H9 (cell line): ENCODE measurements at regions not wholly inside any gene's neighbourhood (a gene's known extent, or its start where the extent isn't known, plus 50 kb on each side); places are given as distances from the start of the nearest gene placed in this dataset.

Experiments
- DNase-seq: peaks from one replicate; pipeline ENCODE4 v3.0.0-alpha.2; 2017
- H2AFZ ChIP-seq: one replicate; pipeline ENCODE4 v1.6.1; 2013; ENCODE audit warnings: mild to moderate bottlenecking, low read length, control low read depth, moderate library complexity
- H2AK5ac ChIP-seq: 2 replicates; pipeline ENCODE4 v1.6.1; 2013; ENCODE audit warnings: low read length, control low read depth, mixed read lengths; ENCODE audit not compliant: insufficient read length
- H2BK120ac ChIP-seq: one replicate; pipeline ENCODE4 v1.6.1; 2013; ENCODE audit warnings: low read depth, mild to moderate bottlenecking, low read length, control low read depth, inconsistent platforms; ENCODE audit not compliant: poor library complexity, severe bottlenecking
- H2BK12ac ChIP-seq: 2 replicates; pipeline ENCODE4 v1.6.1; 2013; ENCODE audit warnings: low read length, control low read depth, mixed read lengths, low read depth; ENCODE audit not compliant: insufficient read length
- H2BK15ac ChIP-seq: 2 replicates; pipeline ENCODE4 v1.6.1; 2013; ENCODE audit warnings: low read depth, low read length, control low read depth
- H2BK20ac ChIP-seq: one replicate; pipeline ENCODE4 v1.6.1; 2013; ENCODE audit warnings: low read depth, mild to moderate bottlenecking, low read length, control low read depth, inconsistent platforms; ENCODE audit not compliant: poor library complexity, severe bottlenecking
- H2BK5ac ChIP-seq: 2 replicates; pipeline ENCODE4 v1.6.1; 2013; ENCODE audit warnings: low read length, control low read depth, mixed read lengths; ENCODE audit not compliant: insufficient read length
- H3K14ac ChIP-seq: 2 replicates; pipeline ENCODE4 v1.6.1; 2013; ENCODE audit warnings: low read length, control low read depth; ENCODE audit not compliant: insufficient read depth
- H3K18ac ChIP-seq: 2 replicates; pipeline ENCODE4 v1.6.1; 2013; ENCODE audit warnings: low read depth, mild to moderate bottlenecking, mixed read lengths, low read length, control low read depth; ENCODE audit not compliant: insufficient read length
- H3K23ac ChIP-seq: 2 replicates; pipeline ENCODE4 v1.6.1; 2013; ENCODE audit warnings: low read length, control low read depth, mixed read lengths, low read depth; ENCODE audit not compliant: insufficient read length
- H3K23me2 ChIP-seq: 2 replicates; pipeline ENCODE4 v1.6.1; 2013; ENCODE audit warnings: low read depth, mild to moderate bottlenecking, mixed read lengths, low read length, control low read depth; ENCODE audit not compliant: insufficient read length, poor library complexity, severe bottlenecking
- H3K27ac ChIP-seq: 2 replicates; pipeline ENCODE4 v1.5.1; 2013; ENCODE audit warnings: low read length, control low read depth, mixed read lengths, low read depth; ENCODE audit not compliant: insufficient read length
- H3K27me3 ChIP-seq: 2 replicates; pipeline ENCODE4 v1.6.1; 2013; ENCODE audit warnings: low read length, control low read depth, inconsistent platforms; ENCODE audit not compliant: insufficient read depth
- H3K4ac ChIP-seq: 2 replicates; pipeline ENCODE4 v1.6.1; 2013; ENCODE audit warnings: low read depth, mild to moderate bottlenecking, control low read depth, inconsistent platforms, low read length, moderate library complexity
- H3K4me1 ChIP-seq: 2 replicates; pipeline ENCODE4 v1.6.1; 2013; ENCODE audit warnings: low read length, control low read depth, inconsistent platforms; ENCODE audit not compliant: insufficient read depth
- H3K4me2 ChIP-seq: 2 replicates; pipeline ENCODE4 v1.6.1; 2013; ENCODE audit warnings: low read length, control low read depth, mixed read lengths; ENCODE audit not compliant: insufficient read length, insufficient read depth
- H3K56ac ChIP-seq: 2 replicates; pipeline ENCODE4 v1.6.1; 2013; ENCODE audit warnings: low read depth, mild to moderate bottlenecking, mixed read lengths, low read length, control low read depth; ENCODE audit not compliant: insufficient read length
- H3K79me1 ChIP-seq: 2 replicates; pipeline ENCODE4 v1.6.1; 2013; ENCODE audit warnings: low read depth, mild to moderate bottlenecking, moderate library complexity, low read length, control low read depth, inconsistent platforms; ENCODE audit not compliant: insufficient read depth, poor library complexity, severe bottlenecking
- H3K79me2 ChIP-seq: 2 replicates; pipeline ENCODE4 v1.6.1; 2013; ENCODE audit warnings: low read length, control low read depth, inconsistent platforms; ENCODE audit not compliant: insufficient read depth
- H3K9ac ChIP-seq: 2 replicates; pipeline ENCODE4 v1.6.1; 2013; ENCODE audit warnings: low read length, control low read depth, mixed read lengths; ENCODE audit not compliant: insufficient read length; ENCODE audit errors: extremely low read depth
- H3K9me3 ChIP-seq: one replicate; pipeline ENCODE4 v1.6.1; 2013; ENCODE audit warnings: low read depth, low read length, inconsistent platforms; ENCODE audit not compliant: control insufficient read depth
- H3T11ph ChIP-seq: one replicate; pipeline ENCODE4 v1.6.1; 2013; ENCODE audit warnings: mild to moderate bottlenecking, low read length, control low read depth, inconsistent platforms
- H4K20me1 ChIP-seq: one replicate; pipeline ENCODE4 v1.6.1; 2013; ENCODE audit not compliant: control insufficient read depth, insufficient read length, insufficient read depth
- H4K5ac ChIP-seq: 2 replicates; pipeline ENCODE4 v1.6.1; 2013; ENCODE audit warnings: low read depth, mild to moderate bottlenecking, mixed read lengths, low read length, control low read depth; ENCODE audit not compliant: insufficient read length
- H4K8ac ChIP-seq: replicated peaks from 2 replicates; pipeline ENCODE4 v1.6.1; 2013; ENCODE audit warnings: low read length, control low read depth, mixed read lengths, low read depth; ENCODE audit not compliant: insufficient read length
- H4K91ac ChIP-seq: 2 replicates; pipeline ENCODE4 v1.6.1; 2013; ENCODE audit warnings: low read depth, mild to moderate bottlenecking, moderate library complexity, mixed read lengths, low read length, control low read depth; ENCODE audit not compliant: insufficient read length
- H3K27ac Mint-ChIP-seq, 3 experiments: 2 replicates in 2 of 3; 3 replicates in 1 of 3; pipeline ENCODE4 v1.8.0; 2020 to 2021; ENCODE audit warnings: mixed read lengths in 3 of 3, mild to moderate bottlenecking in 1 of 3, moderate library complexity in 1 of 3
- H3K27me3 Mint-ChIP-seq: 2 replicates; pipeline ENCODE4 v1.8.0; 2021; ENCODE audit warnings: low read depth, mild to moderate bottlenecking, moderate library complexity, mixed read lengths
- H3K36me3 Mint-ChIP-seq, 3 experiments: 2 replicates in 2 of 3; 3 replicates in 1 of 3; pipeline ENCODE4 v1.8.0; 2020 to 2021; ENCODE audit warnings: low read depth in 3 of 3, mixed read lengths in 3 of 3; ENCODE audit not compliant: insufficient read depth in 1 of 3
- H3K4me1 Mint-ChIP-seq, 2 experiments: 2 replicates each; pipeline ENCODE4 v1.8.0; 2020; ENCODE audit warnings: mixed read lengths in 2 of 2
- H3K4me3 Mint-ChIP-seq, 2 experiments: 2 replicates in 1 of 2; 3 replicates in 1 of 2; pipeline ENCODE4 v1.8.0; 2020 to 2021; ENCODE audit warnings: mild to moderate bottlenecking in 2 of 2, mixed read lengths in 2 of 2, moderate library complexity in 1 of 2
- H3K9me3 Mint-ChIP-seq, 2 experiments: 2 replicates in 1 of 2; 3 replicates in 1 of 2; pipeline ENCODE4 v1.8.0; 2020; ENCODE audit warnings: mild to moderate bottlenecking in 2 of 2, mixed read lengths in 2 of 2, moderate library complexity in 1 of 2
- WGBS: extraction: QIAGEN DNeasy Blood & Tissue Kit; methylation state at CpG from one replicate; pipeline ENCODE4 v1.1.7; 2013; ENCODE audit warnings: missing lambda C conversion rate, low lambda C conversion rate, mixed read lengths; ENCODE audit not compliant: insufficient read length; ENCODE audit errors: extremely low coverage; 5-methylcytosine and 5-hydroxymethylcytosine counted together
- TF ChIP-seq, protein P1 (sequence below): fragments of 200-600 bp; sonication (generic); conservative IDR thresholded peaks from 3 replicates; pipeline ENCODE4 v1.8.0; 2021; ENCODE audit warnings: antibody characterized with exemption, mild to moderate bottlenecking

- no peak overlapping the region for H2BK12ac ChIP-seq
- Mint-ChIP-seq H3K4me3 (no peak overlapping the region), H3K9me3 (no peaks in the 10 kb centered on the region)
These were observed 93.3 kb downstream of the EMX2 start for GRCh38 chr10:117635826-117636225.

More at GRCh38 chr10:117635826-117636225, 93.3 kb downstream of the EMX2 start:
- Histone ChIP-seq H3K79me2 (no peaks in the 10 kb centered on the region), H2BK15ac (no peak overlapping the region), H4K8ac (no peak overlapping the region), H3K9ac (no peak overlapping the region), H4K5ac (no peak overlapping the region), H4K20me1 (no peaks in the 10 kb centered on the region), H3K27me3 (no peaks in the 10 kb centered on the region), H4K91ac (no peak overlapping the region), H3K23ac (no peak overlapping the region), H2BK120ac (no peak overlapping the region), H2BK20ac (no peak overlapping the region), H3K4me1 (no peaks in the 10 kb centered on the region), H2BK5ac (no peak overlapping the region), H3K14ac (no peak overlapping the region), H2AK5ac (no peak overlapping the region), H3K4ac (no peak overlapping the region), H3T11ph (no peak overlapping the region), H3K9me3 (no peaks in the 10 kb centered on the region), H3K27ac (no peak overlapping the region), H3K79me1 (no peaks in the 10 kb centered on the region), H3K4me2 (no peak overlapping the region), H3K23me2 (no peaks in the 10 kb centered on the region), H2AFZ (no peak overlapping the region), H3K56ac (no peak overlapping the region), H3K18ac (no peak overlapping the region)
- Mint-ChIP-seq H3K27ac (no peak overlapping the region), H3K36me3 (no peaks in the 10 kb centered on the region), H3K4me1 (no peaks in the 10 kb centered on the region), H3K27me3 (peaks cover 11% of the 10 kb centered on the region)
- WGBS: no CpG with 5 or more reads among the region's 4 CpGs
- DNase-seq: no peak
- TF ChIP-seq, protein P1, sequence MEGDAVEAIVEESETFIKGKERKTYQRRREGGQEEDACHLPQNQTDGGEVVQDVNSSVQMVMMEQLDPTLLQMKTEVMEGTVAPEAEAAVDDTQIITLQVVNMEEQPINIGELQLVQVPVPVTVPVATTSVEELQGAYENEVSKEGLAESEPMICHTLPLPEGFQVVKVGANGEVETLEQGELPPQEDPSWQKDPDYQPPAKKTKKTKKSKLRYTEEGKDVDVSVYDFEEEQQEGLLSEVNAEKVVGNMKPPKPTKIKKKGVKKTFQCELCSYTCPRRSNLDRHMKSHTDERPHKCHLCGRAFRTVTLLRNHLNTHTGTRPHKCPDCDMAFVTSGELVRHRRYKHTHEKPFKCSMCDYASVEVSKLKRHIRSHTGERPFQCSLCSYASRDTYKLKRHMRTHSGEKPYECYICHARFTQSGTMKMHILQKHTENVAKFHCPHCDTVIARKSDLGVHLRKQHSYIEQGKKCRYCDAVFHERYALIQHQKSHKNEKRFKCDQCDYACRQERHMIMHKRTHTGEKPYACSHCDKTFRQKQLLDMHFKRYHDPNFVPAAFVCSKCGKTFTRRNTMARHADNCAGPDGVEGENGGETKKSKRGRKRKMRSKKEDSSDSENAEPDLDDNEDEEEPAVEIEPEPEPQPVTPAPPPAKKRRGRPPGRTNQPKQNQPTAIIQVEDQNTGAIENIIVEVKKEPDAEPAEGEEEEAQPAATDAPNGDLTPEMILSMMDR: no peak
